GM18909 (cell line): ENCODE measurements at regions not wholly inside any gene's neighbourhood (a gene's known extent, or its start where the extent isn't known, plus 50 kb on each side); places are given as distances from the start of the nearest gene placed in this dataset.

ENCODE experiments used
- ATAC-seq: cut with Tn5 transposase; IDR thresholded peaks from one replicate; pipeline ENCODE4 v1.9.1; 2021; ENCODE audit warnings: mild to moderate bottlenecking; ENCODE audit not compliant: unreplicated experiment, poor library complexity

DNA sequence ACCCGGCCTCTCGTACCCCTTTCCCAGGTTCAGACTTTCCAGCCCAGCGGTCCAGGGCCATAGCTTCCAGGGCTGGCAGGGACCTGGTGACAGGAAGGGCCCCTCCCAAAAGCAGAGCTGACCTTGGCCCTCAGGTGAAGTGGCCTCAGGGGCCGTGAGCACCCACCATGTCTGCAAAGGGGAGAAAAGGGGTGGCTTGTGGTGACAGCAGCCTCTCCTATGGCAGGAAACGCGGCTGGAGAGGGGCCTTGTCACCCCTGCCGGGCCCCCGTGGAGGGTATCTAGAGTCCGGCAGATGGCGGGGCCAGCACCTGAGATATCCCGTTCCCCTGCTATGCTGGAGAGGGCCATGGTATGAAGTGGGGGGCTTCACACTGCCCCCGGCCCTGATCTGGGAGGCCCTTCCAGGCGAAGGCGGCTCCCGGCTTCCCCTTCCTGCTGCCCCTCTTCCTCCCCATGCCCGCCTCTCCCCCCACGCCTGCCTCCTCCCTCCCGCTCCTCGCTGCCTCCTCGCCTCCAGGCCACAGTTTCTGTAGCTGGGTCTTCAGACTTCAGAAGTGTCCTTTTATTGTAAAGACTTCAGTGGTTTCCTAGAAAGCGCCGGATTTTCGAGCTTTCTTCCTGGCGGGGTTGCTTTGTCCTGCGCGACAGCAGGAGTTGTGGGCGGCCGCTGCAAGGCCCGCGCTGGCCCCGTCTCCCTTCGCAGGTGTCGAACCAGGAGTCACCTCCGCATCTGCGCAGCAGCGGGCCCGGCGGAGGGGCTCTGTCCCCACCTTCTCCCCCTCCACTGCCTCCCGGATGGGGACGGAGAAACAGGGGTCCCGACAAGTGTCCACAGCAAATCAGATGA is 240.5 kb upstream of the MYT1L start:
- ATAC-seq = no peak

DNA sequence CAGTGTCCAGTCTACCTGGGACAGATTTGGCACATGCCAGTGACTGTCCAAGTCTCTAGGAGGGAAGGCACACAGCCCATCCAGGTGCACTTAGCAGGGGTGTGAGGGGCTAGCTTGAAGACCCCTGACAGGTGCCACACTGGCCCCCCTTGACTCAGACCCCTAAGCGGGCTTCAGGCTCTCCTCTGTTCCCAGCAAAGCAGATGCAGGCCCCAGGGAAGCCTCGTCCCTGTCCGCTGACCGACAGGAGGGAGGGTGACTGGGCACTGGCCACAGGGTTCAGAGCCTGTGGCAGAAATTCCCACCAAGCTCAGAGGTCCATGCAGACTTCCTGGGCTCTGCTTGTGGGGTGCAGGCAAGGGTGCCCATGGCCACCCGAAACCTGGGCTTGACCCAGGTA is 239.8 kb upstream of the MYT1L start:
- no peak for ATAC-seq

DNA sequence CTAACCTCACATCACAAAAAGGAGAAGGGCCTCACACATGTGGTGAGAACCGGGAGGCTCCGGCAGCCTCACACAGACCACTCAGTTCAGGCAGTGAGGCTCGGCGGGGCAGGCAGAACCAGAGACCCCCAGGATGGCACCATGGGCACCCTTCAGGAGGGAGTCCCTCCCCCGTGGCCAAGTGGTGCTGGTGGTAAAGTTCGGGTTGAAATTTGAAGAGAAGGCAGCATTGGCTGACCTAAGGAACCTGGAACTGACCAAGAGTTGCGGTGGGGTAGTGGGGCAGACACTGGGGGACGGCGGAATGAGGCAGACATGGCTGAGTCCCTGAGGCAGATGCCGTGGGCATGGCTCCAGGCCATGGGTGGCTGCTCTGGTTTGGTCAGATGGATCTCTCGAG is 239.3 kb upstream of the MYT1L start:
- no peak for ATAC-seq

DNA sequence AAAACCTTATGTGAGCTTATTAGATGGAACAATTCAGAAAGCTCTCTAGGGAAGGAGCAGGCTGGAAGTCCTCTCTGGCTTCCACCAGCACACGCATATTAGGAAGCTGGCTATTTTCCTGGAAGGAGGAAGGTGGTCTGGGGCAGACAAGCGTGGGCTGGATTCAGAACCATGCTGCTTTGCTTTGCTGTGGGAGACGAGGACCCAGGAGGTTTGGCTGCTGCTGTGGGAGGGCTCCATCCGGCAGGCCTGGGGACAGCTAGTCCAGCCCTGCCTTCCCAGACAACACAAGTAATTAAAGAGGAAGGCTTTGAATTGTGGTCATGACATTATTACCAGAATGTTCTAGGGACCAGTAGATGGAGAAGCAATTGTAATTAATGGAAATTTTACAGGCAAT is 238.8 kb upstream of the MYT1L start:
- ATAC-seq = no peak

DNA sequence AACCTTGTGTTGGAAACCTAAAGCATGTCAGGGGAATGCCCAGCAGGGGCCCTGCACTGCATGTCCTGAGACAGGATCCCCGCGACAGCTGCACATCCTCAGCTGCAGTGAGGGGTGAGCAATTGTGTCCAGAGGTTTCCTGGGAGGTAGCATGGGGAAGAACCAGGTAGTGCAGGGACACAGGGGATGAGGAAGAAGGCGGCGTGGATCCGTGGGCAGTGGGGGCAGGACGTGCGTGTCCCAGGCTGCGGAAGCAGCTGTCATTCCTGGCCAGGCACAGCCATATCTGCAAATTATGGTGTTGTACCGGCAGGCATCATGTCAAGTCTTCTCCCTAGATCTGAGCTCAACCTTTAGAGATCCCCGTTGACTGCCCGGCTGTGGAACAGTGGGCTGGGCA is 238.2 kb upstream of the MYT1L start:
- ATAC-seq = no peak

DNA sequence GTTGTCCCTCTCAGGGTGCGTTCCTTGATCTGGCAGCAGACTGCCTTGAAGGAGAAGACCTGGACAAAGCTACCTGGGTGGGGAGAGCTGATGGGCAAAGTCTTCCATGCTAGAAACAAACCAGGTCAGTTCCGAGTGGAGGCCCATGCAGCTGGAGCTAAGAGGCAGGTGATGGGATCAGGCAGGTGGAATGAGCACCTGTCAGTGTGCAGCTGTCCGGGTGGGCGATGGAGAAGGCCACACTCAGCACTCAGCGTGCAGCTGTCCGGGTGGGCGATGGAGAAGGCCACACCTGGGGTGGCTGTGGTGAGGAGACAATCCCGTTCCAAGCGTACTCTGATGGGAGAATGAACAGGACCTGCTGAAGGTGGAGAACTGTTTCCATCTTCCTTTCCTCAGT is 237.3 kb upstream of the MYT1L start:
- ATAC-seq = no peak

DNA sequence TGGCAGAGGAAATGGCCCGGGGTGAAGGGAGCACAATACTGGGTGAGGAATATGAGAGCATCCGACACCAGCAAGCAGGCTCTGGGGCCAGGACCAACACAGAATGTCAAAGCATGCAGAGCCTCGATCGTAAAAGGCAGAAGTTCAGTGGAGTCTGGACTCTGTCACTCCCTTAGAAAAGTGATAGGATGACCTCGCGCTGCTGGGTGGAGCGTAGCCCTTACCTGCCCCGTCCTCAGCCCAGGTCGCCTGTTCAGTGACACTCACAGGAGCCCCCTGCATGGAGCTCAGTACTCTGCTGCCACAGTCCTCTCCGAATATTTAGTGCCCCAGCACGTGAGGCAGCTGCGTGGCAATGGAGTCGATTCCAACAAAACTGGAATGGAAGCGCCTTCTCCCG is 236.7 kb upstream of the MYT1L start:
- ATAC-seq = no peak

DNA sequence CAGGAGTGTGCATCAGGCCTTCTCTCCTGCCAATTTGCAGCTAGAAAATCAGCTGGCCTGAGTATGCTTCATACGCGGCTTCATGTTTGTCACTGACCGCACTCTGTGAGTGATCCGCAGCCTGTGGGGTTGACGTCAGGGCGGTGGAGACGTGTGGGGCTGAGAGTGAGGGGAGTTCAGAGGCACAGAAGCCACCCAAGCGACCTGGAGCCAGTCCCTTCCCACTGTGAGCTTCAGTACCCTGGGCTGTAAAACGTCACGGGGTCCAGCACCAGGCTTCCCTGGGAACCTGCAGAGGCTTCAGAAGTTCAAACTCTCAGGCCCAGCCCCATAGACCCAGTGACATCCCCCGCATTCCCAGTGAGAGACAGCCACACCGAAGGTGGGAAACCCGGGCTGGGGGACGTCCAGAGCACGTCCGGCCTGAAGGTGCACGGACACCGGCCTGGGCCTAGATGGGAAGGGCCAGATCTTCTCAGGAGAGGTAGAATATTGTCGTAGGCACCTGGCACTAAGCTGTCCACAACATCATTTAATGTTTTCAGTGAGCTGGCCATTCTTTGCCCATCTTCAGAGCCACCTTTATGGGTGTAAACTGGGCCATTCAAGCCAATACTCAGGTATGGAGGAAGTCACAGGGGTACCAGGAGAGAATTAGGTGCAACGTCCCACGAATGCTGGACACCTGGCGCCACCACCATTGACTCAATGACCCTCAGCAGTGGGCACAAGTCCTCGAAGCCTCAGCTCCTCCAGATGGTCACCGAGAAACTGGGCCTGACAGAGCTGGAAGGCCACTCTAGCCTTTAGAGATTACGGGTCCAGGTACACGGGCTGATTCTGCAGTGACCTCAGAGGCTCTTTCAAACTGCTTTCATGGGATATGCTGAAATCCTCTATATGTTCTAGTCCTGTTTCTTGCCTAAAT is 235.6 kb upstream of the MYT1L start:
- no peak for ATAC-seq

DNA sequence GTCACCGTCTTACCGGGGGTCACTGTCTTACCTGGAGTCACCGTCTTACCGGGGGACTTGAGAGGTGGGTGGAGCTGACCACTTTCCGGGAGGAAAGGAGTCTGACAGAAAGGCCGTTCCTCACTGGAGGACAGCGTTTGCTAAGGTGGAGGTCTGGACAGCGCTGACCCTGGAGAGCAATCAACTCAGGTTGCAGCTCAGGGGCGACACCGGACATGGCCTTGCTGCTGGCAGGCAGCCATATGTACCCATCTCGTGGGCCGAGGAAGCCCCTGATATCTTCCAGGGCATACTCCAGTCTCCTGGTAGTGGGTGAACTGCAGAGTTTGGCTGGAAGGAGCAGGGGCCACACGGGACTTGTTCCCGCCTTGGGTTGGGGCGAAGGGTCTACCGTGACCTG is 234.6 kb upstream of the MYT1L start:
- ATAC-seq = no peak

DNA sequence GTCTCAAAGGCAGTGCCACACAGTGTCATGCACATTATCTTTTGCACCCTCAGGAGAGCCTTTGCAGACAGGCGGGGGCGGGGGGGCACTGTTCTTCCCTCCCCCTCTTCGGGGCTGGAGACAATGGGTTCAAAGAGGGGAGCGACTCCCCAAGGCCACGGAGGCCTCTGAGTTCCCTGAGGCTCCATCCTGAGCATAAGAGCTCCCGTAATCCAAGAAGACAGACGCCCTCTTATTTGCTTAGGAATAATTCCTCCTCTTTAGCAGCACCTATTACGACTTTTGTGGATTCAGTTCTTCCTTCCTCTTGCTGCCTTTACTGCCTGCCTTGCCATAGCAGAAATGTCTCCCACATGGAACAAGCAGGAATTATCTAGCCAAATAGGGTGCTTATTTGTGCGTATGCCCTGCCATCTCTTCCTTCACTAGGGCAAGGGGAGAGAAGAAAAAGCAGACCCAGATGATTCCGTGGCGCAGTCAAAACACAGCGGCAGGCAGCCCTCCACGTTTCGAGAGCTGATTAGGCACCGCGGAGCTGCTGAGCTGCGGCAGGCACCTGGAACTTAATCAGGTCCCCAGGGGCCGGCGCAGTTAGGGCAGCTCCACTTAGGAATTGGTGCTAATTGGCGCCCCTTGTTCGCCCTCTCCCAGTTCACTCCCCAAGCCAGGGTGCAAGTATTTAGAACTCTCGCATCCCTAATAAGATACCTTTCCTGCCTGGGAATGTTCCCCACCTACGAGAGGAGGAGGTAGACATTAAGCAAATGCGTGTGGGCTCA is 233.4 kb upstream of the MYT1L start:
- no peak for ATAC-seq

DNA sequence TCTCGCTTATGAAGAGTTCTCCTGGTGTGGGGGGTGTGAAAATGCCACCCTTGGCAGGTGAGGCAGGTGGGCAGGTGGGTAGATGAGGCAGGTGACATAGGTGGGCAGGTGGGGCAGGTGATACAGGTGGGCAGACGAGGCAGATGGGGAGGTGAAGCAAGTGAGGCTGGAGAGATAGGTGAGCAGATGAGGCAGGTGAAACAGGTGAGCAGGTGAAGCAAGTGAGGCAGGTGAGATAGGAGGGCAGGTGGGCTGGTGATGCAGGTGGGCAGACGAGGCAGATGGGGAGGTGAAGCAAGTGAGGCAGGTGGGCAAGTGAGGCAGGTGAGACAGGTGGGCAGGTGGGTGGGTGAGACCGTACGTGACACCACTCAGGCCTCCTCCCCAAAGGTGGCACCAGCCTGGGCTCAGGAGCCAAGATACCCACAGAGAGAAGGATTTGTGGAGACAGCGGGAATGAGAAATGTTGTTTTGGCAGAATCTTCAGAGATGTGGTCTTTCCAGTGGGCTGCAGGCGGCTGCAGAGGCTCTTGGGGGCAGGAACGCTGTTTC is 232.3 kb upstream of the MYT1L start:
- no peak for ATAC-seq

DNA sequence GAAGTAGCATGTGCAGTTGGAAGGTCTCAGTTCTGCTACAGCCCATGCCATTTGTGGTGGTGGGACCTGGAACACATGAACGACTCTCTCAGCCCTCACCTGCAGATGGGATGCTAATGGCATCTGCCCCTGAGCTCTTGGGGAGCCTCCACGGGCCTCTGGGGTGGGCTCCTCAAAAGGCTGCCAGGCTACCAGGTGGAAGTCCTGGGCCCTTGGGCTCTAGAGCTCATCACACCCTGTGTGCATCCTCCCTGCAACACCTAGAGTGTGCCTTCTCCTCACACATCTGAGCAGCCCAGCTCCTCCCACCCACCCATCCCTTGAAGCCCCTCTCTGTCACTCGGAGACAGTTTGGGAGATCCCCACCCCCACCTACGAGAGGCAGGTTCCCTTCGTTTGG is 231.8 kb upstream of the MYT1L start:
- ATAC-seq = no peak

DNA sequence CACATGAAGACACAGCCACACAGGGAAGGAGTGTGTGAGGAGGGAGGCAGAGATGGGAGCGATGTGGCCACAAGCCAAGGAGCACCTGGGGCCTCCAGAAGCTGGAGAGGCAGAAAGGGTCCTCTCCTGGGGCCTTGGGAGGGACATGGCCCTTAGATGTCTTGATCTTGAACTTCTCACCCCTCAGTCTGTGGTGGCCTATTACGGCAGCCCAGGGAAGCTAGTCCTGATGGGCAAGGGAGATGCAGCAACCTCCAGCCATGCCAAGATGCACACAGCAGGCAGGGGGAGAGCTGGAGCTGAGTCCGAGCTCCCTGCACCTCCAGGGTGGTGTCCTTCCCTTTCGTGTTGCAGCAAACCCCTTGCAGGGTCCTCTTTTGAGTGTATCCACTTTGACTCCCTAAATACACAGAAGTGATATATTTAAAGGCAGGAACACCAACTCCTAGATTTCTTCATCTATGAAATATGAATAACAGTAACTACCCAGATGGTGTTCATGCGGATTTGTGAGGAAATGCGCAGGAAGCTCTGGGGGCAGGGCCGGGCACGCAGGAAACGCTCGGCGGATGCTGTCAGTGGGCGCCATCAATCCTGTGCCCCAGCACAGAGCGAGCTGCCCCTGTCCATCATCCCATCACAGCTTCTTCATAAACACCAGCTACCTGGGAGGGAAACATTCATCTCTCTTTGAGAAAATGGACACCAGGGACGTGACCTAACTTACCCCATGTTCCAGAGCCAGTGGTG is 230.4 kb upstream of the MYT1L start:
- no peak for ATAC-seq

DNA sequence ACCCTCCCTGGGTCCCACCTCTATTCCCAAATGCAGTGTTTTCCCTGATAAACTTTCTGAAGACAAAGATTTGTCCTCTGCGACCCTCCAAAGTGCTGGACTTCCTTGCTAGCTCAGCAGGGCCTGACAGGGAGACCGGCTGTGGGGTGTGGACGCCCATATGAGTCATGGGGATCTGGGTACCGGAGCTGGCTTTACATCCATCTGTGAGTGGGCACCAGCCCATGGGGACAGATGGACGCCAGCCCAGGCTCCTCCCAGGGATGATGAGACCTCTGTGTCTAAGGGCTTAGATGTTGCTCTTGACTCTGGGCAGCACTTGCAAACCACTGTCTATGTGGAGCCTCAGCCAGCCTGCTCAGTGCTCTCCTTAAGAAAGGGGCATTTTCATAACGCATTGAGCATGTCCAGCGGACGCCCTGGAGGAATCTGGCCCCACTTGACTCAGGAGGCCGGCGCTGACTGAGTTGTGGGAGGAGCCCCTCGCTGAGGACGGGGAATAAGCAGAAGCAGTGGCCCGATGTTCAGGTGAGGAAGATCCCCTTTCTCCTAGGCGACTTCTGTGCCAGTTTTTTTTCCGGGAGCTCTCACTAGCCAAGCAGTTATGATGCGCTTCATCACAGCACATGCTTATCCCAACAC is 229.4 kb upstream of the MYT1L start:
- no peak for ATAC-seq

DNA sequence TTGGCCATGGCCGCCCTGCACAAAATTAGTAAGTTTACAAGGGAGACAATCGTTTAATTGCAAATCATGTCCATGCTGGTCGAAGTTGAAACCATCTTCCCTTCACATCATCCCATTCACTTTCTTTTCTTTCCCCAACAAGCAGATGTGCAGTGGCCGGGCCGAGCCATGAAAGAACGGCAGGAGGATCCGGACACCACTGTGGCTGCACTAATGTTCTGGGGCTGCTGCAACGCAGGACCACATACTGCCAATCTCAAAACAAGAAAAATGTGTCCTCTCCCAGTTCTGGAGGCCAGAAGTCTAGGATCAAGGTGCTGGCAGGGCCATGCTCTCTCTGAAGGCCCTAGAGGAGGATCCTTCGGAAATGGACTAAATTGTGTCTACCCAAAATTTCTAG is 227.4 kb upstream of the MYT1L start:
- no peak for ATAC-seq

DNA sequence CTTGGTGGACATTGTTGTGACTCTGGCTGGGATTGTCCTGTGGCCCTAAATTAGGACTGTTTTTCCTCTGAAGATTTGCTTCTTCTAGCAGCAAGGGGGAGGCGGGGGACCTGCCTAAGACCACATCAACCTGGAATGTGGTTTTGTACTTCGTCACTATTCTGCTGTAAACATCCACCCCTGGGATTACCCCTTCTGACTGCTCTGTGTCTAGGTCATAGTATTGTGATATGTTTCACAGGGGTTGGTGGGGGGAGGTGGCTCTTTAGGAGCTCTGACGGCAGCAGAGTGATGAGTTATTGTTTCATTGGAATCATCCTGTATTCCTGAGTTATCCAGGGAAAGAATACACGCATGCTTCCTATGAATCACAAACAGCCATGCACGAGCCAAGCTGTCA is 226.4 kb upstream of the MYT1L start:
- no peak for ATAC-seq

DNA sequence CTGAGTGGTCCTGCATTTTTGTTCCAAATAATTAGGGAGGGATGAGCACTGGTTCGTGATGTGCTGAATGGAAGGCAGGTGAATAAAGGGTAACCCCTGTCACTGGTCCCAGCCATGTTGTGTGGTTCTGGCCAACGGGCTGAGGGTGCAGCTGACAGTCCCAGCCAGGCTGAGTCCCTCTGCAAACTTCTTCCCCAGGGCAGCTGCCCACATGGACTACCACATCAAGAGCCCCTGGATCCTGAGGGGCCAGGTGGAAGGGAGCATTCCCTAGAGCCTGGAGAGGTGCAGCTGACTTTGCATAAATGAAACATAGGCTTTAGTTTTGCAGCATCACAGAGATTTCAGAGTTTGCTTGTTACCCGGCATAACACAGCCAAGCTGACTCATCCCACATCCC is 219.8 kb upstream of the MYT1L start:
- ATAC-seq = no peak

DNA sequence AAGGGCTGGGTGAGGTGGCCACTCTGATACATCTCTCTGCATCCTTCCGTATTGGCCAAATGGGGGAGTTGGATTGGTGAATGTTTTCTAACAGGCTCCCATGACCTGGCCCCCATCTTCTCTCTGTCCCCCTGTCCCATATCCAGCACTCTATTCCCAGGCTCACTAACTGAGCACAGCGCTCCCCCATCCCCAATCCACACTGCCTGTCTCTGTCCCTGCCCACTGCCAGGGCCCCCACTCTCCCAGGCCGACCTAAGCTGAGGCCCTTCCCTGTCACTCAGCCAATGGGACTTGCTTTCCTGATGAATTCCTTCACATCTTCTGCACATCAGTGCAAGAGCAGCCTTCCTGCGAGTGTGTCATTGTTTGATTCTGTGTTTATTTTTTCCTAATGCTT is 216.8 kb upstream of the MYT1L start:
- no peak for ATAC-seq

DNA sequence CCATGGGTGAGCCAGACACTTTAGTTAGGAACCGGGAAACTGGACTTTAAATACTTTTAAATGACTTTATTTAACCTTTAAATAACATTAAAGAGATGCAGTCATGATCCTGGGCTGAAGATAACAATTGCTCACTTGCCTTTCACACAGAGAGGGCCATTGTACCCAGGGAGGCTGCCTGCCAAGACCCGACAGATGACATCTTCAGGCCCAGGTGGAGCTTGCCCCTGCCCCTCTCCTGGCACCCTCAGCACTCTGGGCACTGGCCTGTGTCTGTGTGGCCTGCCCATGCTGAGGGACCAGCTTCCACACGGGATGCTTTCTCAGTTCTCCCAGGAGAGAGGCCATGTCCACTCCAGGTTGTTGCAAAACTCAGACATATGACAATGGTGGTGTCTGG is 216.4 kb upstream of the MYT1L start:
- no peak for ATAC-seq
